Endothelial cell of umbilical vein (primary cell): ENCODE measurements at regions not wholly inside any gene's neighbourhood (a gene's known extent, or its start where the extent isn't known, plus 50 kb on each side); places are given as distances from the start of the nearest gene placed in this dataset.

Experiments
- CTCF ChIP-seq, 2 donors: IDR thresholded peaks; 1 replicate in 1 of 2; 2 replicates in 1 of 2; pipeline ENCODE4 v1.5.1; 2011; ENCODE audit warnings: low read length in 2 of 2, mild to moderate bottlenecking in 2 of 2, moderate library complexity in 2 of 2, control low read depth in 1 of 2, inconsistent platforms in 1 of 2, low read depth in 1 of 2; ENCODE audit not compliant: insufficient read depth in 1 of 2; ENCODE audit errors: extremely low read depth in 1 of 2
- EZH2 ChIP-seq: IDR thresholded peaks from 2 replicates; pipeline ENCODE4 v1.6.1; 2012; ENCODE audit warnings: borderline replicate concordance, low read depth, mild to moderate bottlenecking, moderate library complexity, low read length, inconsistent platforms; ENCODE audit not compliant: severe bottlenecking
- JUN ChIP-seq: IDR thresholded peaks from 2 replicates; pipeline ENCODE4 v1.6.1; 2011; ENCODE audit warnings: borderline replicate concordance, low read depth; ENCODE audit not compliant: insufficient read length, insufficient read depth
- MAX ChIP-seq: IDR thresholded peaks from 2 replicates; pipeline ENCODE4 v1.6.1; 2011; ENCODE audit not compliant: insufficient read depth, insufficient read length
- MYC ChIP-seq: IDR thresholded peaks from one replicate; pipeline ENCODE4 v1.6.1; 2011; ENCODE audit warnings: mild to moderate bottlenecking, low read depth, low read length
- POLR2A ChIP-seq: IDR thresholded peaks from 2 replicates; pipeline ENCODE4 v1.6.1; 2012; ENCODE audit warnings: low read depth, mild to moderate bottlenecking, control low read depth, low read length
- POLR2AphosphoS5 ChIP-seq: IDR thresholded peaks from 2 replicates; pipeline ENCODE4 v1.6.1; 2012; ENCODE audit warnings: low read depth, mild to moderate bottlenecking, control low read depth, low read length, moderate library complexity; ENCODE audit not compliant: insufficient read depth

- TF ChIP-seq POLR2AphosphoS5 (no peak), CTCF (IDR thresholded peaks at IDR 0.05; ENCODE audit: extremely low read depth in 1 of 2, insufficient read depth in 1 of 2, low read depth in 1 of 2, low read length in 2 of 2) (no peak), EZH2 (no peak), POLR2A (no peak), MYC (no peak), JUN (no peak), MAX (no peak)
Observed at GRCh38 chr22:27591060-27591459, 210.5 kb downstream of the MN1 start.
